HG03457 (cell line): ENCODE measurements at regions not wholly inside any gene's neighbourhood (a gene's known extent, or its start where the extent isn't known, plus 50 kb on each side); places are given as distances from the start of the nearest gene placed in this dataset.

ENCODE experiments used
- ATAC-seq: cut with Tn5 transposase; IDR thresholded peaks from one replicate; pipeline ENCODE4 v1.9.1; 2021; ENCODE audit warnings: moderate number of reproducible peaks; ENCODE audit not compliant: unreplicated experiment

- ATAC-seq: no peak
These were observed 96.3 kb upstream of the ALDH1A3 start for GRCh38 chr15:100783291-100783690.

DNA sequence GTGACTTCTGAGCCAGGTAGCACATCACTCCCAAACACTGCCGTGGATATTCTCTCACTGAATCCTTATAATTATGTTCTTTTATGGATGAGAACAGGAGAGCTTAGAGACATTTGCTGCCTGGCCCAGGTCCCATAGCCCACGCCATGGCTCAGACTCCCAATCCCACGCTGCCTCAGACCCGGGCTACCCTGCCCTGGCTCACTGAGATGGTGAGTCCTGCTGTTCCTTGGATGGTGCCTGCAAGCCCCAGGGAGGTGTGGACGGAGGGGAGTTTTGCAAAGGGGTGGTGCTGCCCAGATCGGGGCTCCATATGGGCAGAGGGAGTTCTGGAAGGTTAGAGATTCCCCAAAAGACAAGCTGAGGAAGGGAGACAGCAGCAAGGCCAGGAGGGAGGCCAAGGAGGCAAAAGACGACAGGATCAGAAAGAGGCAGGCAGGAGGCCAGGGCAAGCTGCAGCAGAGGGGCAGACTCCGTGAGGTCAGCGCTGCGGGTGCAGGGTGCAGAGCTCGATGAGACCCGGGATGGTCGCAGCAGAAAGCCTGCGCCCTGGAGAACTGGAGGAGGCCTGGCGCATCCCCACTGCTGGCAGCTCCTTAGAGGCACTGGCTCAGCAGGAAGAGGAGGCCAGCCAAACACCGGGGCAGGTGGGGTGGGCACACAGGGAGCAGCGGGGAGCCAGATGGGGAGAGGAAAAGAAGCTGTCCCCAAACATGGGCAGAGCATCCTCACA lies 95.7 kb upstream of the ALDH1A3 start:
- ATAC-seq: no peak

DNA sequence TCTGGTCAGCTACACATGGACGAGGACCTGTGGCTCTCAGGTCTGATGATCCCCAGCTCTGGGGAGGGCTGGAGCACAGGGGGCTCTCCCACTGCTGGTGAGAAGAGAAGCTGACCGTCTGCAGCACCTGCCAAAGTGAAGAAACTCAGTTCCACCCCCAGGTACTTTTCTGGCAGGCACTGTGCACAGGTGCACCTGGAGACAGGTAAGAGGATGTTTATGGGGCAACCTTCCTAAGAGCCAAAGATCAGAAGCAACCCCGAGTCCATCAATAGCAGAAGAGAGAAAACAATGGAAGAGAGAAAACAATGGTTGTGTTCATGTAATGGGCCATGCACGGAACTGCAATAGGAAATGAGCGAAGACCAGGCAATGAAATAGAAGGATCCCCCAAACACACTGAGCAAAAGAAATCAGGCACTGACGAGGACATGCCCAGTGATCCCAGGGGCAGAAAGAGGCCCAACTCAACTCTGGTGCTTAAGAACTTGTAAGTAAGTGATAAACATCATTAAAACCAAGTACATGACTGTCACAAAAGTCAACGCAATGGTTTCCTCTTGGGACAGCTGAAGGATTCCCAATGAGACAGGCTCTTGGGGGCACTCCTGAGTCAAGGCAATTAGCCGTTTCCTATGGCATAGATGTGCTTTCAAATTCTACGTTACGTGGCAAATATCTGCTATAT lies 95.0 kb upstream of the ALDH1A3 start:
- ATAC-seq: no peak

DNA sequence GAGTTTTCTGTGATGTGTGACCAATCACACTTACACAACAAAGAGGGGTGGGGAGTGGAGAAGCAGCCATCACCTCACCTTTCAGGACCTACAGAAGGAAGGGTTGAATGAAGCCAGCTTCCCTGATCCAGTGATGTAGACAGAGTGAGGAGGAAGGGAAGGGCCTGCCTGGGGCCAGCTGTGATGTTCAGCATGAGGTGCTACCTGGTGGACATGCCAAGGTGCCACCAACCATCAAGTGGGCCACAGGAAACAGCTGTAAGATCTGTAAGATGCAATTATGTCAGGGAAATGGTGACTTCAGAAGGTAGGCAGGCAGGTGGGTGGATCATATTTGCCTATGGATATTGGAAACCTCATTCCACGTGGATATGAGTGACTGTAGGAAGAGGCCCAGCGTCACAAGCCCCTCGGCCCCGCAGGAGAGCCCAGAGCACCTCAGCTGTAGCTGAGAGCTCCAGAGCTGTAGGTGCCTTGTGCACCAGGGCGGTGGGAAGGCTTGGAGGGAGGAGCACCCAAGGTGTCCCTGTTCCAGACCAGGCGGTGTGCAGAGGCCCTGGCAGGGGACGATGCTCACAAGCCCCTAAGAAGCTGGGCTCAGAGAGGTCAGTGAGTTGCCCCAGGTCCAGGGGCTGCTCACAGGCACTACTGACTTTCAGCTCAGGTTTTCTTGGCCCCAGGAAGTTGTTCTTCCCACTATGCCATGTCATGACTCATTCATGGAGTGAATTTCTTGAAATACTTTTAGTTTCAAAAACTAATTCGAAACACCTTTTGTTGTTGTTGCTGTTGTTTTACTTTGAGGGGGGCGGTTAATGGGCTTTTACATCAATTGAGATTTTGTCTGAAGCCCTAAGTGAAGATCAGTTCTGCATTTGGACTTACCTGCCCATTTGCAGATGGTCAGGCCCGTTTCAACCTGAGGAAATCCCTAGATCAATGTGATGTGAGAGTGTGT lies 94.2 kb upstream of the ALDH1A3 start:
- no peak for ATAC-seq

DNA sequence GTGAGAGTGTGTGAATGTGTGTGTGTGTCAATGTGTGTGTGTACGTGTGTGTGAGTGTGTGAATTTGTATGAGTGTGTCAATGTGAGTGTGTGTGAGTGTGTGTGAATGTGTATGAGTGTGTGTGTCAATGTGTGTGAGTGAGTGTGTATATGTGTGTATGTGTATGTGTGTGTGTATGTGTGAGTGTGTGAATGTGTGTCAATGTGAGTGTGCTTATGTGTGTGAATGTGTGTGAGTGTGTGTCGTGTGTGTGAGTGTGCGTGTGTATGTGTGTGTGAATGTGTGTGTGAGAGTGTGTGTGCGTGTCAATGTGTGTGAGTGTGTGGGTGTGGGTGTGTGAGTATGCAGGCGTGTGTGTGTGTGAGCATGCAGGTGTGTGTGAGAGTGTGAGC lies 93.5 kb upstream of the ALDH1A3 start:
- no peak for ATAC-seq

DNA sequence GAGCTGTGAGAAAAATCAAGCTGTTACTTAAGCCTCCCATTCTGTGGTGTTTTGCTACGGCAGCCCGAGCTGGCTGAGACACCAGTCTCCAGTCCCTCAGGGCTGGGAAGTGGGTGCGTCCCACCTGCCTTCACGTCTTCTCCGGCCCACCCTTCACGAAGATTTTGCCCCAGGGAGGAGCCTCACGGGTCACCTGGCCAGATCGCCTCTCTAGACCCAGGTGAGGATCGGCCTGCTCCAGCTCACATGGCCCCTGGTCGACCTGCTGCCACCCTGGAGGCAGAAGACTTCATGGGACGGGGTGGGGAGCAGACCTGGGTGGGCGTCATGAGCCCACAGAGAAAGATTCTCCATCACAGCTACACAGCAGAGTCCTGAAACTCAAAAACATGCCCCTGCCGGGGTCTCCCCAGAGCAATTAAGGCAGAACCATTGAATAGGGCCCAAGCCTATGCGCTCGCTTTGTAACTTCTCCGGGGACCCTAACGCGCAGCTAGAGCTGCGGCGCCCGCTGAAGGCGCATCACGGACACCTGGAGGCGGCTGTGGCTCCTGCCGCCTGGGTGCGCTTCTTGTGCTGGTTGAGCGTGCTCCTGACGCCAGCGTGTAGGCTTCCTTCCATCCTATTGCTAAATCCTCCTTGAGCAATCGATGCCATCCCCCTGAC lies 92.6 kb upstream of the ALDH1A3 start:
- no peak for ATAC-seq

DNA sequence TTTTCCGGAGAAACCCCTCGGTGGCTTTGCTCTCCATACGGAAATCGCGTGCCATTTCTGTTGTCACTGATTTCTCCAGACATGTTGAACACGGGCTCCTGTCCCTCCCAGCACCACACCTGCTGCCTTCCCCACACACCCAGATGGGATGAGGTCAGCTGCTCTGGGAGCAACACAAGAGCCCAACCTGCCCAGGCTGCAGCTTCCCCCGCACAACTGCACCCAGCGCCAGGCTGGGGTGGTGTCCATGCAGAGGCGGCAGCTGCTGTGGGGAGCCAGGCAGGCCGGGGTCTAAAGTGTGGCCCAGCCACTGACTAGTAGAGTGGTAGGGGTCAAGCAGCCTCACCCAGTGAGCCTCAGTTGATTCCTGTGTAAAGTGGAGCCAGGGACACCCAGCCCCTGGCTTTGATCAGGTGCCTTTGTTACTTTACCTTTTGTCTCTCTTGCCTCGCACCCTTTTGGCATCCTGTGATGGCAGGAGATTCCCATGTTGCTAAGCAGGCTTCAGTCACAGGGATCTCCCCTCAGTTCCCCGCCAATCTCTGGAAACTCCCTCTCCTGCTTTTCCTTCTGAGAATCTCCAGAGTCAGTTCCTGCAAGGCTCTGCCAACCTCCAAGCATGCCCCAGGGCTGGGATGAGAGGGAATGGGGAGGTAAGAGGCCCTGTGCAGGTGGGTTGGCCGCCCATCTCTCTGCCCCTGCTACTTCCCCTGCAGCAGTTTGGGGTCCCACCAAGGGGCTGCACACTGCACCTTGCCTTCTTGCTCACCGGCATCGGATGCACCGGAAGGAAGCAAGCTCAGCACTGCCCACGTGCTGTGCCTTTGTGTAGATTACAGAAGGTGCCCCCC lies 91.8 kb upstream of the ALDH1A3 start:
- no peak for ATAC-seq

DNA sequence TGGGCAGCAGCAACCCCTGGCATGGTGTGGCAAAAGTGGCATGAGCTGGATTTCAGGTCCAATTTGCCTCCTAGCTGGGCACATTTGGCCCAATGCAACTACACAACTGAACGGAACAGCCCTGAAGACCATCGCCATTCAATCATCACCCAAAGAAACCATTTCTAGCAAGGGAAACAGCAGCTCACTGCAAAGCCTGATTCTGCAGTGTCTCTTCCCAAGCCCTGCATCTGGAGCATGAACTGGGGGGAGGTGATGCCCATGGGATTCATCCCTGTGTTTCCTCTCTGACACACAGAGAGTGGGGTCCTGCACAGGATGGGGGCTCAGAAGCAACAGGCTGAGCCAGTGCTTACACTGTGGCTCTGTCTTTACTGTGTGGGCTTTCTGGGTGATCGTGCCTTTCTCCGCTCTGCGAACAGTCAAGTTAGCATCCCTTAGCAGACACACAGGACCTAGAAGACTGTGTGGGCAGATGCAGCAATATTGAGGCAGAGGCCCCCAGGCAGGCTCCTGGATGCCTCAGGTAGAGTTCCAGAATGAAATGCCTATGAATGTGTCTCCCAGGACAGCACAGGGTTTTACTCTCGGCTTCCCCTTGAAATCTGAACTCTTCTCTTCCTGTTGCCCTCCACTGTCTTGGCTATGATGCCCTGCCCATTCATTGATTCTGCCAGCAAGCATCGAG lies 91.1 kb upstream of the ALDH1A3 start:
- no peak for ATAC-seq

GRCh38 chr15:100790786-100791265 lies 88.8 kb upstream of the ALDH1A3 start:
- no peak for ATAC-seq

- no peak for ATAC-seq
These were observed 85.6 kb upstream of the ALDH1A3 start for GRCh38 chr15:100794008-100794407.

DNA sequence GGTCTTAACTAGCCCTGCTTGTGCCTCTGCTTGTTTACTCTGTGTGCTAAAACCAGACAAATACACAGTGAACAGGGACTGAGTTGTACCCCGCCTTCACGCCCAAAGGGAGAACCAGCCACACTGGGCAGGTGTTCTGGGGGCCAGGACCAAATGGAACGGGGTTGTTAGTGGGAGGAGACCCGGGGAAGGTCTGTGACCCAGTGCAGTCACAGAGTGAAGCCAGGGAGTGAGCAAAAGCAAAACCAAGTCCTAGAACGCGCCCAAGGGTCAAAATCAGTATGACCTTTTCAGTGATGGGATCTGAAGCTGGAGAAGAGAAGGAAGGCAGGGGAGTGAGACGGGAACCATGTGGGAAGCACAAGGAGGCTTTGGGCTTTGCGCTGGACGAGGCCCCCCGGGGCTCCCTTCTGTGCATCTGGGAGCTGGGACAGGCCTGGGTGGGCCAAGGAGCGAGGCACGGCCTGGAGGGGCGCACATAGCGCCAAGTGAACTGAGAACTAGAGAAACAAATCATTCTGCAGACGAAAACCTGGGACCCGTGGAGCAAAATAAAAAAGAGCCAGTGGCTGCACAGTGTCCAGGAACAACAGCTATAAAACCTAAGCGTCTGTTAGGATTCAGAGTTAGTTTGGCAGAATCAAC lies 78.3 kb upstream of the ALDH1A3 start:
- no peak for ATAC-seq

DNA sequence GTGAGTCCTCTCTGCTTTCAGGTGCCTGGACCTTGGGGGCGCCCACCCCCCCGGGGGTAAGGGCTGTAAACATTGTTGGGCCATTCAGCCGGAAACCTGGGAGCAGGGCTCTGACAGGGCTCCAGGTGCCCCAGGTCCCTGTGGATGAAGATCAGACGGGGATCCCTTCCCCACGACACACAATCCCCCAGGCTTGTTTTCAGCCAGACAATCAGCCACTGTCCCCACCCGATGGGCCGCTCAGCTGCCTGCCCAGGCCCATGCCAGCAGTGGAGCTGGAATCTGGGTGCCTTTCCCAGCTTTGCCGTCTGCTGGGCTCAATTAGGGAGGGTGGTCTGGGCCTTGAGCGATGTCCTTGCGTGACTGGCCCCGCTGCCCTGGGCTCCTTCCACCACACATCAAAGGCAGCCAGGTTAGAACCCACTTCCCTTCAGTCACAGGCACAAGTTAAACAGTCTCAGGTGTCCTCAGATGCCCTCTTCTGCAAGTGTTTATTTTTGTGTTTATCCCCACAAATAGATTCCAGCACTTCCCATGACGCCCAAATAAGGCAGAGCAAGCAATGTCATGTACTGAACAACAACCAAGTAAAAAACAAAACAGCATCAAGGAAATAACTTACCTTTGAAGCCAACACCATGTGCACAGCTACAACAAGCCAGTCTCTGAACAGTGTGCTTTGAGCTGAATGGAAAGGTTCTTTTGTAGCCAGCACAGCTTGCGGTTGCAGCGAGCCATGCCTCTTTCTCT lies 77.0 kb upstream of the ALDH1A3 start:
- no peak for ATAC-seq

DNA sequence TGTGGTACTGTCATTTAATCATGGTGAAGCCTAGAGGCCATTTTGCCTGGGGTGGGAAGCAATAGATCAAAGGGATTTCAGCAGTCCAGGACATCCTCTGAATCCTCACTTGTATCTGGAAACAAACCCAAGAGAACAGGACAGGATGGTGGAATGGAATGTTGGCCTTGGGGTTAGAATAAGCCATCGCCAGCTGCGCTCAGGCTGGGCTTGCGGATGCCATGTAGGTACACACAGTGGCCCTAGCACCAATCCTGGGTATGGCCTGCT lies 76.5 kb upstream of the ALDH1A3 start:
- ATAC-seq: no peak

- ATAC-seq: no peak
These were observed 73.5 kb upstream of the ALDH1A3 start for GRCh38 chr15:100806157-100806556.

GRCh38 chr15:100807028-100807427 lies 72.6 kb upstream of the ALDH1A3 start:
- no peak for ATAC-seq

GRCh38 chr15:100808691-100809090 lies 70.9 kb upstream of the ALDH1A3 start:
- no peak for ATAC-seq

DNA sequence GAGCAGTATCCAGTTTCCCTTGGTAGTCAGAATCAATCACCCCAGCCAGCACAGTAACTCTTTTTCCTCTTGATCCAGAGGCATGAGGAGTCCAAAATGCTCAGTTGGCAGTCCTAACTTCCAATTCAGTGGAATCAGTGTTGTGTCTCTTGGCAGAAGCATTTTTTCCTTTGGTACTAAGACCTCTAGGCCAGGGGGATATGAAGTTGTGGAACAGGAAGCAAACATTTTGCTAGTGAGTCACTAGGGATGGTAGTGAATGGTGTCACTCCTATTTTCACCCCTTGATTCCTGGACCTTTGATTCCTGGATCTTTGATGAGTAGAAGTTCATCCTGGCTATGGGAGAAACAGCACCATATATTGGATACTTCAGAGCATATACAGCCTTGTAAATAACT lies 70.5 kb upstream of the ALDH1A3 start:
- ATAC-seq: no peak

- ATAC-seq: no peak
These were observed 70.0 kb upstream of the ALDH1A3 start for GRCh38 chr15:100809587-100809986.
